OCI-LY3 (cell line): ENCODE measurements at regions not wholly inside any gene's neighbourhood (a gene's known extent, or its start where the extent isn't known, plus 50 kb on each side); places are given as distances from the start of the nearest gene placed in this dataset.

Experiments
- EZH2phosphoT487 ChIP-seq: fragments of 200-600 bp; shearing (Covaris generic); IDR thresholded peaks from 2 replicates; pipeline ENCODE4 v1.6.1; 2018; ENCODE audit warnings: antibody characterized with exemption, mixed run types, low read depth
- TF ChIP-seq, protein P1 (sequence below): fragments of 200-600, 300-600 bp; sonication (generic); IDR thresholded peaks from 2 replicates; pipeline ENCODE4 v1.5.1; 2014; ENCODE audit warnings: antibody characterized with exemption, low read length, low read depth

DNA sequence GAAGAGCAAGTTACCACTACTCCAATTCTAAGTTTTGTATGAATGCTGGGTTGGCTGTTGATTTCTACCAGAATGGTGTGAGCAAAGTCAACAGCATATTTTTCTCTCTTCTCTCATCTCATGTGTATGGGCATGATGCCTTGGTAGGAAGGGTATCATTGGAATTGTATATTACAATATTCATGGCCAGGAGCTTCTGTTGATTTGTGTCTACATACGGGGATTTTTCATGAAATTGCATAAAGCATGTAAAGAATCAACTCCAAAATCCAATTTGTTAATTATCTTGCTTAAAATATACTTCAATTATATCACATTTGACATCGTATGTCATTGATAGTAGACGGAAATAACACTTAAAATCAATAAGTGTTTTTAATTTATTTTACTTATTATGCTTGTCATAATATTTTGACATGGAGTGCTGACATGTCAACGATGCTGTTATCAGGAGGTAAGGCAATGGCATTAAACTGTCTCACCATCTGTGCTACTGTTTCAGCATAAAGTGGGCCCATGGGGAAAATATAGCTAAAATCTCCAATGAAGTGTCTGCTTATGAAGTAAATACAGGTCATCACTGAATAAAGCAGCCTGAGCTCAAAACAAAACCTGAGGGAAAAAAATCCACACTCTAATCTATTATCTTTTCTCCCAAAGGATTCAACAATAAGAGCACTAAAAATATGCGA, 142.2 kb upstream of the NBPF11 start:
- TF ChIP-seq, protein P1, sequence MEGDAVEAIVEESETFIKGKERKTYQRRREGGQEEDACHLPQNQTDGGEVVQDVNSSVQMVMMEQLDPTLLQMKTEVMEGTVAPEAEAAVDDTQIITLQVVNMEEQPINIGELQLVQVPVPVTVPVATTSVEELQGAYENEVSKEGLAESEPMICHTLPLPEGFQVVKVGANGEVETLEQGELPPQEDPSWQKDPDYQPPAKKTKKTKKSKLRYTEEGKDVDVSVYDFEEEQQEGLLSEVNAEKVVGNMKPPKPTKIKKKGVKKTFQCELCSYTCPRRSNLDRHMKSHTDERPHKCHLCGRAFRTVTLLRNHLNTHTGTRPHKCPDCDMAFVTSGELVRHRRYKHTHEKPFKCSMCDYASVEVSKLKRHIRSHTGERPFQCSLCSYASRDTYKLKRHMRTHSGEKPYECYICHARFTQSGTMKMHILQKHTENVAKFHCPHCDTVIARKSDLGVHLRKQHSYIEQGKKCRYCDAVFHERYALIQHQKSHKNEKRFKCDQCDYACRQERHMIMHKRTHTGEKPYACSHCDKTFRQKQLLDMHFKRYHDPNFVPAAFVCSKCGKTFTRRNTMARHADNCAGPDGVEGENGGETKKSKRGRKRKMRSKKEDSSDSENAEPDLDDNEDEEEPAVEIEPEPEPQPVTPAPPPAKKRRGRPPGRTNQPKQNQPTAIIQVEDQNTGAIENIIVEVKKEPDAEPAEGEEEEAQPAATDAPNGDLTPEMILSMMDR: no peak
- no peak for TF ChIP-seq EZH2phosphoT487
